ENCODE measurements at regions not wholly inside any gene's neighbourhood (a gene's known extent, or its start where the extent isn't known, plus 50 kb on each side); places are given as distances from the start of the nearest gene placed in this dataset.

- Mint-ChIP-seq H3K27me3 (peaks cover 2% of the 10 kb centered on the region), H3K4me1 (ENCODE audit: low read depth) (no peaks in the 10 kb centered on the region)
Observed at GRCh38 chr1:61539720-61540462, 185.1 kb downstream of the TM2D1 start.

GRCh38 chr1:61538228-61538627, 186.7 kb downstream of the TM2D1 start:
- H3K27me3 Mint-ChIP-seq, result peaks cover 2% of the 10 kb centered on the region
- no peaks in the 10 kb centered on the region for H3K36me3 Mint-ChIP-seq (ENCODE audit: insufficient read depth)
- DNase-seq (ENCODE audit: low spot score, unreplicated experiment), result no peak
- no peaks in the 10 kb centered on the region for H3K4me1 Mint-ChIP-seq (ENCODE audit: low read depth)
- no peak overlapping the region for H3K4me3 Mint-ChIP-seq (ENCODE audit: low read depth)
- no peak for TF ChIP-seq CTCF (IDR thresholded peaks at IDR 0.05; ENCODE audit: unreplicated experiment)
- H3K9me3 Mint-ChIP-seq (ENCODE audit: low read depth), result peaks cover 8% of the 10 kb centered on the region
- no peak overlapping the region for H3K27ac Mint-ChIP-seq

More at GRCh38 chr1:61539720-61540462, 185.1 kb downstream of the TM2D1 start:
- Mint-ChIP-seq H3K9me3 (ENCODE audit: low read depth) (peaks cover 11% of the 10 kb centered on the region), H3K27ac (no peak overlapping the region), H3K36me3 (ENCODE audit: insufficient read depth) (no peaks in the 10 kb centered on the region), H3K4me3 (ENCODE audit: low read depth) (no peak overlapping the region)
- no peak for DNase-seq (ENCODE audit: low spot score, unreplicated experiment)
- no peak for TF ChIP-seq CTCF (IDR thresholded peaks at IDR 0.05; ENCODE audit: unreplicated experiment)

- DNase-seq (ENCODE audit: low spot score, unreplicated experiment), result no peak
- Mint-ChIP-seq H3K27ac (no peak overlapping the region), H3K36me3 (ENCODE audit: insufficient read depth) (no peaks in the 10 kb centered on the region), H3K9me3 (ENCODE audit: low read depth) (no peaks in the 10 kb centered on the region), H3K4me1 (ENCODE audit: low read depth) (no peaks in the 10 kb centered on the region), H3K4me3 (ENCODE audit: low read depth) (no peak overlapping the region), H3K27me3 (peaks cover 2% of the 10 kb centered on the region)
- TF ChIP-seq CTCF (IDR thresholded peaks at IDR 0.05; ENCODE audit: unreplicated experiment), result no peak
Observed at GRCh38 chr1:61536174-61537108, 188.5 kb downstream of the TM2D1 start.

GRCh38 chr1:61534847-61535246, 190.1 kb downstream of the TM2D1 start:
- no peak for DNase-seq (ENCODE audit: low spot score, unreplicated experiment)
- TF ChIP-seq CTCF (IDR thresholded peaks at IDR 0.05; ENCODE audit: unreplicated experiment), result no peak
- Mint-ChIP-seq H3K4me3 (ENCODE audit: low read depth) (no peak overlapping the region), H3K27ac (no peak overlapping the region), H3K9me3 (ENCODE audit: low read depth) (no peaks in the 10 kb centered on the region), H3K4me1 (ENCODE audit: low read depth) (no peaks in the 10 kb centered on the region), H3K27me3 (peaks cover 5% of the 10 kb centered on the region), H3K36me3 (ENCODE audit: insufficient read depth) (no peaks in the 10 kb centered on the region)

- DNase-seq (ENCODE audit: low spot score, unreplicated experiment), result no peak
- Mint-ChIP-seq H3K9me3 (ENCODE audit: low read depth) (no peaks in the 10 kb centered on the region), H3K4me3 (ENCODE audit: low read depth) (no peak overlapping the region), H3K4me1 (ENCODE audit: low read depth) (no peaks in the 10 kb centered on the region), H3K27ac (no peak overlapping the region), H3K36me3 (ENCODE audit: insufficient read depth) (no peaks in the 10 kb centered on the region), H3K27me3 (peaks cover 5% of the 10 kb centered on the region)
- TF ChIP-seq CTCF (IDR thresholded peaks at IDR 0.05; ENCODE audit: unreplicated experiment), result no peak
Observed at GRCh38 chr1:61533546-61533945, 191.4 kb downstream of the TM2D1 start.
